Putamen (tissue), 1 donor: ENCODE measurements at regions not wholly inside any gene's neighbourhood (a gene's known extent, or its start where the extent isn't known, plus 50 kb on each side); places are given as distances from the start of the nearest gene placed in this dataset.

Experiments
- DNase-seq: peaks from one replicate; pipeline ENCODE4 v3.0.0-alpha.2; 2016; ENCODE audit warnings: low spot score

DNA sequence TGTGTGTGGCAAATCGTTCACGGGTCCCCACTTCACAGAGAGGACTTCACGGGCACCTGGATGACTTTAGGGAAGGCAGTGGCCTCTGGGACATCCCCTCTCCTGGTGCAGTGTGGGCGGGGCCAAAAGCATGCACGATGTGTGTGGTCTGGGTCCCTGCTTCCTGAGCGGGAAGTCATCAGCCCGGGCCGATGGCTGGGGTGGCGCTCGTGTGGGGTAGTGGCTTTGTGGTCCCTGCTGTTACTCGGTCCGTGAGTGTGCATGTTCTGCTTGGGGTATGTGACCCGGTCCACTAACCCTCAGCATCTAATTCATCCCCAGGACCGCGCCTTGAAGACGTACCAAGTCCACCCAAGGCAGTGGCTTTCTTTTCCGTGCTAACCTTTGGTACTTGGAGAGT, 142.5 kb upstream of the RTL1 start:
- DNase-seq, result no peak

GRCh38 chr14:101047326-101047725, 143.8 kb upstream of the RTL1 start:
- no peak for DNase-seq

DNA sequence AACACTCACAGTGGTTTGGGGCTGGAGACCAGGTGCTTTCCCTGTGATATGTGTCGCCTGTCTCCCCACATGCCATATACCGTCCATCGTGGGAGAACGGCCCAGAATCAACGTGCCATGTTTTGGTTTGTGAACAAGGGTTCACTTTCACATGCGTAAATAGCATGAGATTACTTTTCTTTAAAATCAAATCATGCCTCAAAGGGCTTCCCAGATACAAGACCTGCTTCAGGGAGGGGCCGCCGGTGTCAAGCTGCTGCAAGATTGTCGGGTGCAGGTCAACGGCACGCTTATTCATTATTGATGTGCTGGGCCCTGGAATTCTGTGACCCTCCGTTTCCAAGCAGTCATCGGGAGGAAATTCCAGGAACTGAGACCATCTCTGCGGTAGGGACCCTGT, 145.2 kb upstream of the RTL1 start:
- DNase-seq, result no peak

DNA sequence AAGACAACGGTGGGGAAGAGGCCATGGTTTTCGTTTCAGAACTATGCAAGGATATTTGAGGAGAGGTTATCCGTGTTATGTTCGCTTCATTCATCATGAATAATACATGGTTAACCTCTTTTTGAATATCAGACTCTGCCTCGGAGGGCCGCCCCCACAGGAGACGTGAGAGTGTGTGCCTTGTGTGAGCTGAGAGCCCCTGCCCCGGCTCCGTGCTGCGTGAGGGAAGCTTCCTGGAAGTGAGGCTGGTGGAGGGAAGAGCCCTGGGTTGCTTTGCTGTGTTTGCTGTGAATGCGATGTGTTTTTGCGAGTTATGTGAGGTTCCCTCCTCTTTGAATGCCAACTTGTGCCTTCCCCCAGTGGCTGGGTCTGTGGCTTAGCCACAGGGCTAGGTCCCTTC, 146.0 kb upstream of the RTL1 start:
- no peak for DNase-seq

DNA sequence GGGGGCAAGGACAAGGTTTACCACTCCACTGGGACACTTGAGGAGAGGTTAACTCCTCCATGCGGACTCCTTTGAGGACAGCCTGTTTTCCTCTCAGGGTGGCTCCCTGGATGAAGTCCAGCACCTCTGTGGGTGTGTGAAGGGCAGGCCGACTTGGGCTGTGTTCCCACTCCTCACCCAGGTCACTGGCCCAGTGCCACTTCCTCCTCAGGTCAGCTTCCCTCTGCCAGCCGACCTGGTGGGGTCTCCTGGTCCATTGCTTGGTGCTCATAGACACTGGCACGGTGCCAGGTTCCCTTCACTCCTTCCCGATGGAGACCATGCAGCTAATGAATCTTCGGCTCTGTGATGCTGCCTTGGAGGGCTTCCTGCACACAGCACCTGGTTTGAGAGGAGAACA, 146.4 kb upstream of the RTL1 start:
- DNase-seq, result no peak

DNA sequence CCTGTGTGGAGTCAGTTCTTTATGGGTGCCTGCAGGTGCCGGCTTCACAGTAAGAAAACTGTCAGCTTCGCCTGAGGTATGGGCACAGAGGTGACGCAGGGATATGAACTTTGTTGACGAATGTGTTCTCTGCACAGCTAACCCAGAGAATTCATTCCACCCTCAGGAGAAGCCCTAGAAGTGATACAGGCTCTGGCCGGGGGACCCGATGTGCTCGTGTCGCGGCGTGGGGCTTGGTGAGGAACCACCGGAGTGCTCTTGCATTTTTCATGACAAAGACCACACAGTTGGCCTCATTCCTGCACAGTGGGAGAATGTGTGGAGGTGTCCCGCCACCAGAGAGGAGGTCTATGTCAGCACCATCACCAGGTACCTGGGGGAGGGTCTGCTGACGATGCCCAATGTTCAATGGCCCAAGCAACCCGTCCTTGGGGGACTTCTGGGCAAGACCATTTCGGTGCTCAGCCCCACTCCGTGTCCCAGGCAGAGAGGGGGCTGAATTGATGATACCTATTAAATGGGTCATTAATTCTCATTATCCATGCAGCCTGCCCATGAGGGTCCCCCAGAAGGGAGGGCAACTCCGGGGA, 147.5 kb upstream of the RTL1 start:
- no peak for DNase-seq

GRCh38 chr14:101054671-101055070, 151.1 kb upstream of the RTL1 start:
- no peak for DNase-seq

- DNase-seq, result no peak
These were observed 151.7 kb upstream of the RTL1 start for GRCh38 chr14:101055106-101055662.

GRCh38 chr14:101055776-101056374, 152.4 kb upstream of the RTL1 start:
- DNase-seq, result no peak

- no peak for DNase-seq
These were observed 152.9 kb upstream of the RTL1 start for GRCh38 chr14:101056446-101056845.

DNA sequence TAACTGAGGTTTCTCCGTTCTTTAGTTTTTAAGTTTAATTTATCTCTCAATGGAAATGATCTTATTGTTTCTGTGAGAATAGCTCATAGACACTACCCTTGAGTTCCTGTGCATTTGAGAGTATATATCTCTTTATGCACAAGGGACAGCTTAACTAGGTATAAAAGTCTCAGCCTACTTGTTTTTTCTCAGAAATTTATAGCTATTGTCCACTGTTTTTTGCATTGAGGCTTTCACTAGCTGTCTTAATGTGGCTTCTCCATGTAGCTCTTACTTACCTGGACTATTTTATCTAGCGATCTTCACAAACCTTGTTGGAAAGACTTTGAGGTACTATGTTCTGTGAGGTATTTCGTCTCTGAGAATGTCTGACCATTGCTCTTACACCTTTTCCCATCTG, 153.9 kb upstream of the RTL1 start:
- no peak for DNase-seq

DNA sequence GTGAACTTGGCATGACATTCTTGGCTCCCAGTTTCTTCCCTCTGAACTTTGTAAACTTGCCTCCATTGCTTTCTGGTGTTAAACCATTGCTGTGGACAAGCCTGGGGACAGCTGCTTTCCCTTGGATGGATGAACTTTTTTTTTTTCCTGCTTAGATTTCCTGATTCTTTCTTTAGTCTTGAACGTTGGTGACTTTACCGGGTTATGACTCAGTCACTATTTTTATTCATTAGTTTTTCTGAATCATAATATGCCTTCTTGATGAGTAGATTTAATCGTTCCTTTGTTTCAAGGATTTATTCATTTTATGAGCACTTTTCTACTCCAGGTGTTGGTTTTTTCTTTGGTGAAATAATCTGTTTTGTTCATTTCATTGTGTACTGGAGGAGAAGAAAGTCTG, 155.0 kb upstream of the RTL1 start:
- DNase-seq, result no peak

GRCh38 chr14:101060171-101060601, 156.7 kb upstream of the RTL1 start:
- no peak for DNase-seq

DNA sequence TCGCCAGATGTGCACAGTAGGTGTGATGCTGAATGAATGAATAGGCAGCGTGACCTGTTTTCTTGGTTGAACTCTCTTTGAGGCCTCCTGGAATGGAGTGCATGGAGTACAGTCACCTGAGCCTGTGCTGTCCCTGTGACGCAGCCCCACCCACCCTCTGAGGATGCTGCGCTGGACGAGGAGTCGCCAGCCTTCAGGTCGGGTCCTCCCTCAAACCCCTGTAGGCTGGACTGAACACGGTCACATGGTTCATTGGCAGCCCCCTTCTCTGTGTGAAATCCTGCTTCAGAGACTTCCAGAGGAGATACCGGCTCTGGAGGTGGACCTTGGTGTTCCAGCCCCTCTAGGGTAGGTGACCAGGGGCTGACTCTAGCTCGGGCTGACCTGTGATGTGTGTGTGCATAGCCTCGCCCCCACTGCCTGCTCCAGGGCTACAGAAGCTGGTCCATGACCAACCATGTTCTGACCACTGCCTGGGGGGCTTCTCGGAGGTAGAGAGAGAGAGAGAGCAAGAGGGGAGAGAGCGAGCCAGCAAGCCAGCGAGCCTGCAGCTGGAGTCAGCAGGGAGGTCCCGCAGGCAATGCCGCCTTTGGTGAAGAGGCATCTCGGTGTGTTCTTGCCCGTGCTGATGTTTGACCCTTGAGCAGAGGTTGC, 158.0 kb upstream of the RTL1 start:
- no peak for DNase-seq

GRCh38 chr14:101062065-101062450, 158.5 kb upstream of the RTL1 start:
- no peak for DNase-seq

DNA sequence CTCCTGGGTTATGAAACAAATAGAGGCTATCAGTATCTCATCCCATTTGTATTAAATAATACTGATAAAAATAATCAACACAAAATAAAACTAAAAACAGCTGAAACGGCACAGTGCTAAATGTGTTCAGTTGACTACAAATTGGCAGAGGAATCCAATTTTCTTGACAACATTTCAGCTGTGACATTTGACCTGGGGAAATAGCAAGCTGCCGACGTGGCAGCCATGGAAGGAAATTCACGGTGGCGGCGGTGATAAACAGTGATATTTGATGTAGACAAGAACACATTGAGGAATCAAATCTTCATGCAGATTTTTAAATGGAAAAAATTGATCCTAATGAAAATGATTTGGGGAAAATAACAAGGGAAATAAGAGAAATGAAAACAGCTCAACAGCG, 159.1 kb upstream of the RTL1 start:
- DNase-seq, result no peak

DNA sequence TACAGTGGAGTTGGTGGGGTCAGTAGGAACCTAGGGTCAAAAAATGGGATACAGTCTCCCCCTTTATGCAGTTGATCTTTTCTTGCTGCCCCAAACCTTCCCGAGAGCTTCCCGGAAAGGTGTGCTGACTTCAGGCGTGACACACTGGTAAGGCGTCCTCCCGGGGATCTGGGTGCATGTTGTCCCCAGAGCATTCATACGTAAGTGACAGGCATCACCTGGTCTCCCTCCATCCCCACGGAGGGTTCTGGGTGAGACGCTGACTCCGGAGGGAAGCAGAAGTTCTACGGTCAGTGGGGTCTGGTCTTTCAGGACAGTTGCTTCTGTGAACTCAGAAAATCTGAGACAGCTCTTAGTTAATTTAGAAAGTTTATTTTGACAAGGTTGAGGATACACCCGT, 159.6 kb upstream of the RTL1 start:
- DNase-seq, result no peak

DNA sequence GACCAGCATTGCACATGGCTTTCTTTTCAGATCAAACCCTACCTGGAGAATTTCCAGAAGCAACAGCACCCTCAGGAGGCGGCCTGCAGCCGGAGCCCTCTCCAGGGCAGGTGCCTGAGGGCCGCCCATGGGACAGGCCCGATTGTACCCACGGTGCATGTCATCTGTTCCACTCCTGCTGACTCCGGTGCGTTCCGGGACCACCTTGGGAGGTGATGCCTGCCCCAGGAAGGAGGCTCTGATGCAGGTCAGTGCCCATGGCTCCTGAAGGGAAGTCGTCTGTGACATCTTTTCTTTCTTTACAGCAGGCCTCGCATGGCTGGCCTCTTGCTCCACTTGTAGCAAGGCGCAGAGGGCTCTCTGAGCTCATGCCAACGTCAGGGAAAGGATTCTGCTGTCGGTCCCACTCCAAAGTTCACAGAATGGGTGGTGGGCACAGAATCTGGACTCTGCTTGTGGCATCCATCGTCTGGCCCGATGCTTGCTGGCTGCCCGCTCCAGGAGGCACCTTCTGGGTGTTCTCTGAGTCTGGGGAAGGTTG, 160.7 kb upstream of the RTL1 start:
- no peak for DNase-seq

DNA sequence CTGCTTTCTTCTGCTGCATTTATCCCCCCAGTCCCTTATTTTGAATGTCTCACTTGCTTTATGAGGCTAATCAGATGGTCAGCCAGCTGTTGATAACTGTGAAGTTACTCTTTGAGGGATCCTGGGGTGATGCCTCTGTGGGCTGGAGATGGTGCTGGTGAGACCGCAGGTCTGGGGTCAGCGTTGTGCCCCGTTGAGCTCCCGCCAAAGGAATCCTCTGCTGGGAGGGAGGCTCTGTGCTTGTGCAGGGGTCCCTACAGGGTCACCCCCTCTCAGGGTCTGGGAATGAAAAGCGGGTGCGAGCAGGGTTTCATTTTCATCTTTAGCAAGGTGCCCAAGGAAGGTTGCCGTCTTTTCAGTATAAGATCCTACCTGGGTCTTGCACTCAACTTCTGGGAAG, 161.2 kb upstream of the RTL1 start:
- no peak for DNase-seq

DNA sequence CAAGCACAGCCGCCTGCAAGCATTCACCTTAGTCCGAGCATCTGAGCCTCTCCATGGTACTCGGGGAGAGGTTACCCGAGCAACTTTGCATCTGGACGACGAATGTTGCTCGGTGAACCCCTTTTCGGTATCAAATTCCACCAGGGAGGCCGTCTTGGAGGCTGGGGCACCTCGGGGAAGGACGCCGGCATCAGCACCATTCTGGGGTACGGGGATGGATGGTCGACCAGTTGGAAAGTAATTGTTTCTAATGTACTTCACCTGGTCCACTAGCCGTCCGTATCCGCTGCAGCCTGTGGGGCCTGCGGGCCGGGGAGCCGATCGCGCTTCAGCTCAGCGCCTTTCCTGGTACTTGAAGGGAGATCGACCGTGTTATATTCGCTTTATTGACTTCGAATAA, 161.7 kb upstream of the RTL1 start:
- DNase-seq, result no peak

- DNase-seq, result no peak
These were observed 162.5 kb upstream of the RTL1 start for GRCh38 chr14:101065696-101066694.
